Astrocyte (in vitro differentiated cells and primary cell): ENCODE measurements at regions not wholly inside any gene's neighbourhood (a gene's known extent, or its start where the extent isn't known, plus 50 kb on each side); places are given as distances from the start of the nearest gene placed in this dataset.

Experiments used
- EZH2 ChIP-seq: IDR thresholded peaks from 2 replicates; pipeline ENCODE4 v1.6.1; 2012; ENCODE audit warnings: mild to moderate bottlenecking, low read length, inconsistent platforms; ENCODE audit not compliant: insufficient read depth
- TF ChIP-seq, protein P1 (sequence below): IDR thresholded peaks from 2 replicates; pipeline ENCODE4 v1.5.1; 2011; ENCODE audit warnings: low read depth, mild to moderate bottlenecking, inconsistent platforms, low read length, moderate library complexity; ENCODE audit not compliant: insufficient read depth

DNA sequence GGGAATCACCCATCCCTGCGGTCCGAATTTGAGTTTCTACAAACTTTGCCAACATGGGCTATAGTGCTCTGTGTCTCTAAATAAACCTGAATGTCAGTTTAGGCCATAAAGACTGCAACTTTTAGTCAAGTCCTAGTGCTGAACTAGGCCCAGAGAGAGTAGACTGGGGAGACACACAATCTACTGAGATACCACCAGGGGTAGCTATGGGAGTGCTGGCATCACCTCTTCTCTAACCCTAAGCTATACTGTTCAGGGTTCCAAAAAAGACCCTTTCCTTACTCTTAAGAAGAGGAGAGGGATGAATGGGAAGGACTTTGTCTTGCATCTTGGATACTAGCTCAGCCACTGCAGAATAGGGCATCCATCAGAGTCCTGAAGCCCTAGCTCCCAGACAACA, 866.7 kb upstream of the PRMT6 start:
- TF ChIP-seq, protein P1, sequence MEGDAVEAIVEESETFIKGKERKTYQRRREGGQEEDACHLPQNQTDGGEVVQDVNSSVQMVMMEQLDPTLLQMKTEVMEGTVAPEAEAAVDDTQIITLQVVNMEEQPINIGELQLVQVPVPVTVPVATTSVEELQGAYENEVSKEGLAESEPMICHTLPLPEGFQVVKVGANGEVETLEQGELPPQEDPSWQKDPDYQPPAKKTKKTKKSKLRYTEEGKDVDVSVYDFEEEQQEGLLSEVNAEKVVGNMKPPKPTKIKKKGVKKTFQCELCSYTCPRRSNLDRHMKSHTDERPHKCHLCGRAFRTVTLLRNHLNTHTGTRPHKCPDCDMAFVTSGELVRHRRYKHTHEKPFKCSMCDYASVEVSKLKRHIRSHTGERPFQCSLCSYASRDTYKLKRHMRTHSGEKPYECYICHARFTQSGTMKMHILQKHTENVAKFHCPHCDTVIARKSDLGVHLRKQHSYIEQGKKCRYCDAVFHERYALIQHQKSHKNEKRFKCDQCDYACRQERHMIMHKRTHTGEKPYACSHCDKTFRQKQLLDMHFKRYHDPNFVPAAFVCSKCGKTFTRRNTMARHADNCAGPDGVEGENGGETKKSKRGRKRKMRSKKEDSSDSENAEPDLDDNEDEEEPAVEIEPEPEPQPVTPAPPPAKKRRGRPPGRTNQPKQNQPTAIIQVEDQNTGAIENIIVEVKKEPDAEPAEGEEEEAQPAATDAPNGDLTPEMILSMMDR = no peak
- no peak for TF ChIP-seq EZH2
